HG03139 (cell line): ENCODE measurements at regions not wholly inside any gene's neighbourhood (a gene's known extent, or its start where the extent isn't known, plus 50 kb on each side); places are given as distances from the start of the nearest gene placed in this dataset.

Experiments
- ATAC-seq: cut with Tn5 transposase; IDR thresholded peaks from one replicate; pipeline ENCODE4 v1.9.1; 2021; ENCODE audit not compliant: unreplicated experiment

DNA sequence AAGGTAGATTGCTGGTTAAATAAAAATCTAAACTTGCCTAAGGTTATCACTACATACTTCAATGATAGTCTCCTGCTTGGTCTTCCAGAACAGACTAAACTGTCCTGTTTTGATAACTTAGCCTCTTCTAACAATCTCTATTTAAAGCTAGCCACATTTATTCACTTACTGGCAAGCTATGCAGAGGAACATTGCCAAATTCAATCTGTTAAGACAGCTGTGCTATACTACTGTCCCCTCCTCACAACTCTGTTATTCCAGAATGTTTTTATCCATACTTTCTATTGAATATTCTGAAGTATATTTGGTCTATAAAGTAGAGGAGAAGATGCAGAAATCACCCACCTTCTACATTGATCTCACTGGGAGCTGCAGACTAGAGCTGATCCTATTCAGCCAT lies 594.0 kb upstream of the CCDC54 start:
- ATAC-seq, result no peak

DNA sequence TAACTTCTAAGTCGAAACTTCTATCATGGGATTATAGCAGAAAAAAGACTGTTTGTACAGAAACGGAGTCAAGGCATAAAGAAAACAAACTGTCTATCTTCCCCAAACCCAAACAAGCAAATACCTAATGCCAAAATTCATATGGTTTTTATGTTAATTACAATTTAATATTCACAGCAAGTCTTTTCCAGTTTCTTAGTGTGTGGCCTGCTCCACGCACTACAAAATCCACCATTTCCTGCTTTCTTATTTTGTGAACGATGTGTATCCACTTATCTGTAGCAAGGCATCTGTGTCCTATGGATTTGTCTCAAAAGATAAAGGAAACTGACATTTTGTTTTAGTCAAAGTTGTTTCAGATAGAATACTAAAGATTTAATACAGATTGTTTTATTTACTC lies 588.0 kb upstream of the CCDC54 start:
- no peak for ATAC-seq

- ATAC-seq, result no peak
Measured at GRCh38 chr3:106792716-106793115, 584.5 kb upstream of the CCDC54 start.

DNA sequence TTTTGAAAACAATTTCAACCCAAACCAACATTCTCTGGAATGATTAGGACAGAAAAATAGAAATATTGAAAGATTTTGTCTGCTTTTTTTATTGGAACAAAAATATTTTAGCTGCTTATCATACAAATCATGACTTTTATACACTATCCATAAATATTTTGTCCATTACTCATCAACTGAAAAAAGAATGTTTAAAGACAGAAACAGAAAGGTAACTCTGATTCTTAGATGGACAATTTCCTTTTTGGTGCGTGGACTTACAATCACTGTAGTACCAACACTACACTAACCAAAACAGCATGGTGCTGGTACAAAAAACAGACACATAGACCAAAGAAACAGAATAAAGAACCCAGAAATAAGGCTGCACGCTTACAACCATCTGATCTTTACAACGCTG lies 582.8 kb upstream of the CCDC54 start:
- no peak for ATAC-seq

GRCh38 chr3:106795553-106795952 lies 581.7 kb upstream of the CCDC54 start:
- ATAC-seq, result no peak

- no peak for ATAC-seq
Measured at GRCh38 chr3:106797461-106797860, 579.8 kb upstream of the CCDC54 start.

DNA sequence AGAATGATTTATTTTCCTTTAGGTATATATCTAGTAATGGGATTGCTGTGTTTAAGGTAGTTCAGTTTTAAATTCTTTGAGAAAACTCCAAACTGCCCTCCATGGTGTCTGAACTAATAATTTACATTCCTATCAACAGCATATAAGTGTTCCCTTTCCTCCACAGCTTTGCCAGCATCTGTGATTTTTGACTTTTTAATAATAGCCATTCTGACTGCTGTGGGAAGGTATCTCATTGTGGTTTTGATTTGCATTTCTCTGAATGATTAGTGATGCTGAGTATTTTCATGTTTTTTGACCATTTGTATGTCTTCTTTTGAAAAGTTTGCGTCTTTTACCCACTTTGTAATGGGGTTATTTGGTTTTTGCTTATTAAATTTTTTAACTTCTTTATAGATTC lies 571.6 kb upstream of the CCDC54 start:
- no peak for ATAC-seq

GRCh38 chr3:106806964-106807363 lies 570.3 kb upstream of the CCDC54 start:
- no peak for ATAC-seq

DNA sequence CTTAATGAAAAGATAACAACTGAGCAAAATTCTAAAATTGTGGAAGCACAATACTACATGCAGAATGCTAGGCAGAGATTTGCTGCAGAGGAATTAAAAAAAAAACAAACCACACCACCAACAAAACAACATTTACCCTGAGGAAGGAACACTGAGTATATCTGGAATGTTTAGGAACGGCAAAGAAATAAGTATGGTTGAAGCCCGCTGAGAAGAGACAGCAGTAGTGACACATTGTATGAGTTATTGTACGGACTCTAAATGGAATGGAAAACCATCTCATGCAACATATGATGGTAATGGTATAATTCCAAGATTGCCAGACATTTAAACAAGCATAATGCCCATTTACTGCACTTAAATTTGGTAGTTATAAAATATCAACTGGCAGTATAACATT lies 568.2 kb upstream of the CCDC54 start:
- no peak for ATAC-seq

- no peak for ATAC-seq
Measured at GRCh38 chr3:106809623-106810299, 567.5 kb upstream of the CCDC54 start.

- no peak for ATAC-seq
Measured at GRCh38 chr3:106810300-106810875, 566.9 kb upstream of the CCDC54 start.

- no peak for ATAC-seq
Measured at GRCh38 chr3:106811376-106811775, 565.9 kb upstream of the CCDC54 start.

DNA sequence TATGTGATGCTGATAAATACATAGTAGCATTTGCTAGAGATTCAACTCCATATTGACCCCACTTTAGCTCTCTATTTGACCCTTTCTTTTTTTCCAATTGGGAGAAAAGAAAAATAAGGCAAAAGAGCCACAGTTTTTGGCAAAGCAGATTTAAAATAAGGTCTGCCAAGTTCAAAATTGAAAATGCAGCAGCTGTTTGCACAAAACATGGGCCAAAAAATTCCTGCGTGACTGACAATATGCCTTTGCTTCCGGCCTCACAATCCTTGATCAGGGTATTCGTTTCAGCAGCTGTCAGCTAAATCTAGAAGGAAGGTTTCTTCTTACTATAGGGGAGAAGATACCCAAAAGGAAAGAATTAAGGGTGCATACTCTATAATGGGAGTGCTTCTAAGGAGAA lies 563.5 kb upstream of the CCDC54 start:
- ATAC-seq, result no peak

- no peak for ATAC-seq
Measured at GRCh38 chr3:106814231-106814630, 563.0 kb upstream of the CCDC54 start.

- ATAC-seq, result no peak
Measured at GRCh38 chr3:106816838-106817237, 560.4 kb upstream of the CCDC54 start.

GRCh38 chr3:106817706-106818105 lies 559.5 kb upstream of the CCDC54 start:
- ATAC-seq, result no peak

GRCh38 chr3:106819440-106819839 lies 557.8 kb upstream of the CCDC54 start:
- no peak for ATAC-seq

GRCh38 chr3:106820726-106821362 lies 556.4 kb upstream of the CCDC54 start:
- ATAC-seq, result no peak

GRCh38 chr3:106821801-106822200 lies 555.4 kb upstream of the CCDC54 start:
- ATAC-seq, result no peak

DNA sequence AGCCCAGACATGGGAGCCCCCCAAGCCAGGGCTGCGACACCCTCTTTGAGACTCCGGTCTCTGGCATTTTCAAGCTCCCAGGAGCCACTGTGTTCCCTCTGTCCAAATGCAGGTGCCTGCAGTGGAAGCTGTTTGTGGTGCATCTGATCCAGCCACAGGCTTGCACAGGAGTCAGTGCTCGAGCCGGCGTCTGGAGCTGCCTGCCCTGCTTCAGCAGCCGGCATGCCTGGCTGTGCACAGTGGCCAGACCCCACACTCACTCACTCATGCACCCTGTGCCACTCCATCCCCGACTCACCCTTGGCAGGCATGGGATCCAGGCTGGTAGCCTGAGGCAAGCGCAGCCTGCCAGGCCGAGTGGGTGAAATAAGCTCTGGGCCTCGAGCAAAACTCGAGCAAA lies 555.0 kb upstream of the CCDC54 start:
- ATAC-seq, result no peak

- no peak for ATAC-seq
Measured at GRCh38 chr3:106823701-106824100, 553.5 kb upstream of the CCDC54 start.

DNA sequence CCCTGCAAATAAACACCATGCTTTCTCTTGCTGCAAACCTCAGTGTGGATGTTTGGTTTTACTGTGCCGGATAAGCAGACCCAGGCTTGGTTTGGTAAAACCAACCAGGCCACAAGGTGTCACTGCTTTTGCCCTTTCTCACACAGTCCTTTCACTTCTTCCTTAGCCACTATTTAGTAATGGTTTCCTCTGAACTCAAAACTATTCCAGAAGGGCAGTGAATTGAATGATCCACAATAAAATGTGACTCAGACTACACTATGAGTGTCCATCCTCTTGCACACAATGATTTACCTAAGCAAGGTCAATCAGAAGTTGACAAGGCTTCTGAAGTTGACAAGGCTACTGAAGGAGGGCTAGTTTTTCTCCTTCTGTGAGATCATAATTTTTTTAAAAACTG lies 552.4 kb upstream of the CCDC54 start:
- no peak for ATAC-seq
